ENCODE measurements at regions not wholly inside any gene's neighbourhood (a gene's known extent, or its start where the extent isn't known, plus 50 kb on each side); places are given as distances from the start of the nearest gene placed in this dataset.

DNA sequence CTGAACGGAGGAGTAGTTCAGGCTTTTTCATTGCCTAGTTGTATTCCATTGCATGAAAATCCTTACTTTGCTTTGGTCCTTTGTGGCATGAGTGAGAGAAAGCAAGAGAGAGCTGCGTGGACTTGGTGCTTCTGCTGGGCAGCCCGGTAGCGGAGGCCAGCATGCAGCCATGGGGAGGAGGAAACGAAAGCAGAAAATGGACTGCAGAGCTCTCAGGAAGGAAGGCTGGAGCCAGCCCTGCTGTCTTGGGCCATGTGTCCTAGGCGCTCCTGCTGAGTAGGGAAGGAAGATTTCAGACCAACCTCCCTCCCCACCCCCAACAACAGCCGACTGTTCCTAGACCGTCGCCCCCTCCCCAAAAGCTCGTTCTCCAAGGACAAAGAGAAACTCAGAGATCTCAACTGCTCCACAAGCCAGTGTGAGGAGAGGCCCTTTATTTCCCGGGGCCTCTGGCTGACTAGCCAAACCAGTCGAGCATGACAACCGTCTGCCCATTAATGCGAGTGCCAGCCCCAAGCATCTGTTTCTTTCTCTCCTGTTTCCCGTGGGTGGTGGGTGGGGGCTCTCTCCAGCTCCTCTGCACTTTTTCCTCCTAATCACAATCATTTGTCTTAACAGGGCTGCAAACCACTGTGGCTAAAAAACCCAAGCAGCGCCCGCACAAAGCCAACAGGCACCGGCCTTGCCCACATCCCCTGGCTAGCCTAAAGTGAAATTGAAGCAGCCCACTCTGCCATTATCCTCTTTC lies 66.8 kb upstream of the FZD7 start:
- no peak for DNase-seq (ENCODE audit: low spot score)
- intact Hi-C loops (cut with DNase I): no loop called here

DNA sequence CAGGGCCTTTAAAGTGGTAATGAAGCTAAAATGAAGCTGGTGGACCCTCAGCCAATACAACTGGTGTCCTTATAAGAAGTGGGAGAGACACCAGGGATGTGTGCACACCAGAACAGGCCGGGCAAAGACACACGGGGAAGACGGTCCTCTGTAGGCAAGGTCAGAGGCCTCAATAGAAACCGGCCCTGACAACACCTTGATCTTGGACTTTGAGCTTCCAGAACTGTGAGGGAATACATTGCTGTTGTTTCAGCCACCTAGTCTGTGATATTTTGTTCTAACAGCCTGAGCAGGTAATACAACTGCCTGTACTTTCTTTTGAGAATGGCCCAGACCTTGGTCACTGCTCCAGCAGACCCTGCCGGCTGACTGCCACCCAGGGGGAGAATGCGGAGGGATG lies 65.6 kb upstream of the FZD7 start:
- DNase-seq (ENCODE audit: low spot score): no peak
- no peak for ATAC-seq
- intact Hi-C loops (cut with DNase I): no loop called here

More for the DNA sequence above, 66.8 kb upstream of the FZD7 start:
- ATAC-seq: no peak

DNA sequence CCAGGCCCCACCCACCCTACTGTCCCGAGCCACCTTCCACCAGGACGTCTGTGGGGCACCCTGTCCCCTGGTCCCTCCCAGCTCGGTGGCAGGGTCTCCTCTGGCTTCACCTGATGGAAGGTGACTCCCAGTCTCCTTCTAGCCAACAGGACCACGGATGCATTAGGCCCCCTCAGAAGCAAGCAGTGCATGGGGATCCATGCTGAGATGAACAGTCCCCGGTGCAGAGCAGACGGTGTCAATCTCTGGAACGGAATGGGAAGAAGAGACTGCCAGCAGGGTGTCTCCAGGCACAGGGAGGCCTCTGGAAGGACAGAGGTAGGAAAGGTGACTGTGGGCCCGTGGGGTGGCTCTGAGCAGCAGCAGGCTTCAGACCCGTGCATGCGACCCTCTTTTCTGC lies 65.2 kb upstream of the FZD7 start:
- no peak for DNase-seq (ENCODE audit: low spot score)
- intact Hi-C loops (cut with DNase I): no loop called here
- no peak for ATAC-seq

DNA sequence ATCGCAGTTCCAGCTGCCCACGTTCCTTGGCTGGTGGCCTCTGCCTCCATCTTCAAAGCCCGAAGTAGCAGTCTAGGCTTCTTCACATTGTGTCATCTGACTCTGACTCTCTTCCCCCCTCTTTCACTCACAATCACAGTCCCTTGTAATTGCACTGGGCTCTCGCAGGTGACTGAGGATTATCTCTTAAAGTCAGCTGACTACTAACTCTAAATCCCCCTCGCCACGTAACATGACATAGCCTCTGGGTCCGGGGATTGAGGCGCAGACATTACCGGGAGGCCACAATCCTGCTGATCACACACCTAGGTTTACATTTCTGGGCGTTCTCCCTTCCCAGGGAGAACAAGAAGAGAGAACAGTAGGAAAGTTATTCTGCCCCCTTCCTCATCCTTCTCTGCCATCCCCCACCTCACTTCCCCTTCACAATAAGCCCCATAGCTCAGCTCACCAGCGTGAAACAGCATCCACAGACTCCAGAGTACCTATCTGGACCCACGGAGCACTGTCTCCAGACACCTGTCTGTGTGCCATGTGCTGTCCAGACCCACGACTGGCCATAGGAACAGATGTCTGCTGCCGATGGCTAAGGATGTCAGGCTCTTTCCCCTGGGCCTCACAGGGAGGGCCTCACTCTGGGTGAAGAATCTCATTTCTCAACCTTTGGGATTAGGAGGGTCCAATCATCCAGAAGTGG lies 64.3 kb upstream of the FZD7 start:
- intact Hi-C loops (cut with DNase I): no loop called here
- ATAC-seq (no peak), DNase-seq (ENCODE audit: low spot score) (no peak)

DNA sequence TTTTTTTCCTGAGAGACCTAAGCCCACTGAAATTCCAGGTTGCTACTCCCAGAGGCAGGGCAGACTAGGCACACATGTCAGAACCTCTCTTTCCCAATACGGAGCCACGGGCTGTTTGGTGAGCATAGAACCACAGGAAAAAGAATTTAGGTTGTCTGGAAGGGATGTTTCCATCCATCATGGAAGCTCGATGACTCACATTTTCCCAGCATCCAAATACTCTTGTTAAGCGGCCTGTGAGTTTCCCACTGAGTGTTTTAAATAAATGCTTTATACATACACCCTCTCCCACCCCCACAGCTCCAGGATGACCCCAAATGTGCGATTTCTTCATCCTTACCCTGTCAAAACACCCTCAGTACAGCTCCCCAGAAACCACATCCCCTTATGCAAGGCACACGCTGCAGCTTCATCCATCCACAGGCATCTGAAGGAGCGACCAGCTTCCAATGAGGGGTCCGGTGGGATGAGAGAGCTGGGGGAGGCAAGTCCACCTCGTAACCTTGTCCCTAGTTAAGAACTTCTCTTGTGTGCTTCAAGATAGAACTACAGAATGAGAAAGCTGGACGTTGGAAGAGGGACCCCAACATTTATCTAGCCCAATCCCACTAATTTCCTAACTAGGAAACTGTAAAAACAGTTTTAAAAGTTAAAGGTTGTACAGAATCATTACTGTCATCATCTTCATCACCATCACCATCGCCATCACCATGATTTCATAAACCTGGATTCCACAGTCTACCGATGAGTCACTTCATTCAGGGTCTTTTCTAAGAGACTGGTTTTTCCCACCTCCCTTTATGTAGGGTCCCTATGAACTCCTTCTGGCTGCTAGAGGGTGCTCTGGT lies 63.5 kb upstream of the FZD7 start:
- no peak for DNase-seq (ENCODE audit: low spot score)
- intact Hi-C loops (cut with DNase I): no loop called here
- no peak for ATAC-seq

DNA sequence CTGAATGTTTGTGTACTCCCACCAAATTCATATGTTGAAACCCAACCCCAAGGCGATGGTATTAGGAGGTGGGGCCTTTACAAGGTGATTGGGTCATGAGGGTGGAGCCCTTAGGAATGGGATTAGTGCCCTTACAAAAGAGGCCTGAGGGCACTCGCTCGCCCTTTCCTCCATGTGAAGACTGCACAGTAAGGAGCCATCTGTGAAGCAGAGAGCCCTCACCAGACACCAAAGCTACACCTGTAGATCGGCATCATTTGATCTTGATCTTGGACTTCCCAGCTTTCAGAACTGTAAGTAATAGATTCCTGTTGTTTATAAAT lies 62.9 kb upstream of the FZD7 start:
- intact Hi-C loops (cut with DNase I): no loop called here
- no peak for DNase-seq (ENCODE audit: low spot score)
- ATAC-seq: no peak

DNA sequence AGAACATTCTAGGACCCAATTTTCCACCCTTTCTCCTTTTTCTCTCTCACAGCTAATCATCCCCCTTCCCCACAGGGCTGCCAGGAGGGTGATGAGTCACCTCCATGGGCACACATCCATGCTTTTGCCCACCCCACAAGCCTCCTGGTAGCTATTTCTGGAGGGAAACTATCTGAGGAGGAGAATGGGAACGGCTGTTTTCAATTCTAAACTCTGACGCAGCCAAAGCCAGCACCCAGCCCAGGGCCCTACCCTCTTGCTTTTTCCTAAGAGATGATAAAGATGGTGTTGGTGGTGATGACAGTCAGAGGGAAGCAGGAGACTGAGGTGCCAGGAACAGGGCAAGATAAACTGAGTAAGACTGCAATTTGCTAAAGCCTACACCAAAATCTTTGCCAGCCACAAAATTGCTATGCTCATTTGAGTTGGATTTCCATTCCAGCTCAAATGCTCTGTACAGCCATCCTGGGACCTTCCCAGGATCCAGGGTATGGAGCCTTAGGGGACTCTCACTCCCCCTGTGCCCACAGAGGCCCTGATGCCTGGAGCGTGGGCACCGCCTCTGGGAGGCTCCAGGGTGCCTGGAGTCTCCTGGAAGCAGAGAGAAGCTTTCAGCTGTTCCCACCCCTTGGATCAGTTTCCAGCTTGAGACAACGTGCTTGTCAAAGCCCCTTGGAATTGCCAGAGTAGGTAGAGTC lies 62.0 kb upstream of the FZD7 start:
- intact Hi-C loops (cut with DNase I): no loop called here
- DNase-seq (ENCODE audit: low spot score) (no peak), ATAC-seq (no peak)

DNA sequence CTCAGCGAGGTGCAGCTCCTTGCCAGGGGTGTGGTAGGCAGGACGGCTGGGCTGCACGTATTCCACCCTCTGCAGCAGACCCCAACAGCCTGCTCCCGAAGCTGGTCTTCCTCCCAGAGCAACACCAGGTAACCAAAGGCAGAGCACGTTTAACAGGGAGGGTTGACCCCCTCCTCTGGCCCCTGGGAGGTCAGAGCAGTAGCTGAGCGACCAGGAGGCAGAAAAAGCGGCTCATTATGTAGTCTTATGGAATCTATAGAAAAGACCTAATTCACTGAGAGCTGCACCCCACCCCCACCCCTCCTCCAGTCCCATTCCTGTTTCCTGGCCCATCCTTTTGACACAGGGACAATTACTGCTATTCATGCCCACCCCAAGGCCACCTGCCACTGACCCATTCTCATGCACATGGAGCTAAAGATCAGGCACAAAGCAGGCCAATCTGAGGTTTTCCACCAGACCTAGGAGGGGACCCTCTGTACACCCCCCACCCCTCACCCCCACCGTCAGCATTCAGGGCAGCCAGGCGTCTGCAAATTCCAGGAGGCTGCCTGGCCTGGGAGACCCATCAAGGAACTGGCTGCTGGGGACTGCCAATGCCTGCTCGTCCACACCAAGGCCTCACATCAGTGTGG lies 60.9 kb upstream of the FZD7 start:
- DNase-seq (ENCODE audit: low spot score) (no peak), ATAC-seq (no peak)
- intact Hi-C loops (cut with DNase I): no loop called here

DNA sequence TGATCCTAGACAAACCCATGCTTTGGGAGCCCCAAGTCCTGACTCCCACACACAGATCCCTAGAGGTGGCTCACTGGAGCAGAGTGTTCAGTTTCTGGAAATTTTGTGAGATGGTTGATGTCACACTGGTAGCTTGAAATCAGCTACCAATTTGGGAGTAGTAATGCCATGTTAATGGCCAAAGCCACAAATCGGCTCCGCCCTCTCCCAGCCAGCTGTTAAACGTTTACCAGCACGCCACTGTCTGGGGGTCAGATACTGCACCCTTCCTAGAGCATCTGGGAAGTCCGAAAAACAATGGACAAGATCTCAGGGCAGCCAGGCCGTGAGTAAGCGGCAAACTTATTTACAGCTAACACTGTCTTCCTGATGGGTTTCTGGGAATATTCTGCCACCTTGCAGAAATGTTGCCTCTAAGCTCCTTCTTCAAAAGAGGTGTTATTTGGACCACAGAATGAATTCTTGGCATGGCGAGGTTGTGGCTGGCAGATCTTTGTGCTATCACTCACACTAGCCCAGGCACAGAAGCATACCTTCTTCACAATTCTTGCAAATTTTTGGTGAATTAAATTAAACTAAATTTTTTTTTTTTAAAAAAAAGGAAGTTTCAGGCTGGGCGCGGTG lies 60.2 kb upstream of the FZD7 start:
- ATAC-seq (no peak), DNase-seq (ENCODE audit: low spot score) (no peak)
- intact Hi-C loops (cut with DNase I): no loop called here

DNA sequence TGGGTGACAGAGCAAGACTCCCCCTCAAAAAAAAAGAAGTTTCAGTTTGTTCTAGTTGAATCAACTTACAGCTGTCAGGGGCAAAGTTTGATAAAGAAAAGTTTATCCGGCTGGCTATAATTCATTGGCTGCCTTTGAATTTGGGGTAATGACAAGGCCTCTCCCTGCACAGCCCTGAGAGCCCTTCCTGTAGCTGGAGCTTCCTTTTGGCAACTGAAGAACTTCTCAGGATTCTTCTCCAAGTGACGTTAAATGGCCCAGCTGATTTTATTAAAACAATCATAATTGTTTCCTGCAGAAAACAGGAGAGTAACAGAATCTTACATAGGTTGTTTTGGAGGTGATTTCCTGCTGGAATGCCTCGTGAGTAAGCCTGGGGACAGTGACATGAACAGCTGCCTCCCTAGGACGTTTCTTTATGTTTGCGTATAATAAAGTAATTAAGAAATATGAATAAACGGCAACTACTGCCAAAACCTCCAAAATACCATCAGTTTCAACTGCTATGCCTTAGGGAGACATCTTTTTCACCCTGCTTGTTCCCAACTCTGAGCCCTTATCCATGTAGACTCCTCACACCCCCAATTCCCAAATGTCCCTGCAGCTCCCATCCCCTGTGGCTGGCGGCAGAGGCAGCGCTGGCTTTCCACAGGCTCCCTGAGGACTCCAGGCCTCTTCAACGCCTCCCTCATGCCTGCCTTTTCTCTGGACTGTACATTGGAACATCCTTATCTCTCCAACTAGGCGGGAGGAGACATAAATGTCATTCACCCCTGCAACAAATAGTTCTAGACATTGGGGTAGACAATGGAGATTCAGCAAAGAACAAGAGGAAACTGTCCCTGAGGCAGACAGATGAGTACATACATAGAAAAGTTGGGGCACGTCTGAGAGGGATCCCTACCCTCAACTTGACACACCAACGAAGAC lies 59.2 kb upstream of the FZD7 start:
- intact Hi-C loops (cut with DNase I): no loop called here
- DNase-seq (ENCODE audit: low spot score) (no peak), ATAC-seq (no peak)

DNA sequence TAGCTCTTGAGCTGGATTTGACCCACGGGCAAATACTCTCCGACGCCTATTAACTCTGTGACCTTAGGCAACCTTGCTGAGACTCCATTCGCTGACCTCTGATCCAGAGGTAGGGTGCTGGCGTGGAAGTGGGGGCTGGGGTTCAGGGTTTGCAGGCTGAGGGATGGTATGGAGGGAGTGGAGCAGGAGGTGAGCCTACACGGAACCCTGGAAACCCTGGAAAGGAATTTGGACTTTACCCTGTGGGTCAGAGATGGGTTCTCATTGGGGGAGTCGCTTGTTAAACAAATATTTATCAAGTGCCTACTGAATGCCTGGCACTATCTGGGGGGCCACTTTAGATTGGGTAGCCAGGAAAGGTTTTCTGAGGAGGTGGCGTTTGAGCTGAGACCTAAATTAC lies 58.2 kb upstream of the FZD7 start:
- intact Hi-C loops (cut with DNase I): no loop called here
- no peak for ATAC-seq
- DNase-seq (ENCODE audit: low spot score): no peak

DNA sequence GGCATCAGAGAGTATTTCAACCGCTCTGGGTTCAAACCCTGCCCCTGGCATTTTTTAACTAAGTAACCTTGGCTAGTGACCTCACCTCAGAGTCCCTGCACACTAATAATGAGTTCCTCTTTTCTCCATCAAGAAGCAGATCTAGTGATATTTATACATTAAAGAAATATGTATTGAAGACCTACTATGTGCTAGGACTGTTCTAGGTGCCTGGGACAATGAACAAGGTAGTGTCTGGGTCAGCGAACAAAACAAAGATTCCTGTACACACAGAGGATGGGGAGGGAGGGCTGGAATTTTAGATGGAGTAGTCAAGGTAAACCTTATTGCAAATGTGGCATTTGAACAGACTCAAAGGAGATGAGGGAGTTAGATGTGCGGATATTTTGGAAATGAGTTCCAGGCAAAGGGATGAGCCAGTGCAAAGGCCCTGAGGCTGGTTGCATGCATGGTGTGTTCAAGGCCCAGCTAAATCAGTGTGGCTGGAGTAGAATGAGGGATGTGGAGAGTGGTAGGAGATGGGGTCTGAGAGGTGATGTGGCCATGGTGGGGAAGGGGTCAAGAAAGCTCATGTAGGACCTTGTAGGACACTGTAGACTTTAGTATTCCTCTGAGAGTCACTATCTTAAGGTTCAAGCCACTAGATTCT lies 57.6 kb upstream of the FZD7 start:
- no peak for DNase-seq (ENCODE audit: low spot score)
- intact Hi-C loops (cut with DNase I): no loop called here
- no peak for ATAC-seq

DNA sequence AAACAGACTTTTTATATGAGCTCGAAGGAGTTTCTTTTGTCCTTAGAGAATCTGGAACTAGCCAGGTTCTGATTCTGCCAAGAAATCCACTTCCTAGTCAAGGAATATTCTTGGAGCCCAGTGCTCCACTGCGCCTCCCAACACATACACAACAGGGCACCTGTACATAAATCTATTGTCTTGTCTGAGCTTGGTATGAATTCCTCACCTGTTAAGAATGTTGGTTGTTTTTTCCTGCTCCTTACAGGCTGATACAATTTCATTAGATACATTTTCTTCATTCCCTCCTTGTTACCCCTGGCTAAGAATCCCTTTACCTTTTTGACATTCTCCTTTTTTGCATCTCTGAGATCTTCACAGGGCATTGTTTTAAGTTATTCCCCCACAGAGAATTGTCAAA lies 56.0 kb upstream of the FZD7 start:
- intact Hi-C loops (cut with DNase I): no loop called here
- no peak for ATAC-seq
- no peak for DNase-seq (ENCODE audit: low spot score)

DNA sequence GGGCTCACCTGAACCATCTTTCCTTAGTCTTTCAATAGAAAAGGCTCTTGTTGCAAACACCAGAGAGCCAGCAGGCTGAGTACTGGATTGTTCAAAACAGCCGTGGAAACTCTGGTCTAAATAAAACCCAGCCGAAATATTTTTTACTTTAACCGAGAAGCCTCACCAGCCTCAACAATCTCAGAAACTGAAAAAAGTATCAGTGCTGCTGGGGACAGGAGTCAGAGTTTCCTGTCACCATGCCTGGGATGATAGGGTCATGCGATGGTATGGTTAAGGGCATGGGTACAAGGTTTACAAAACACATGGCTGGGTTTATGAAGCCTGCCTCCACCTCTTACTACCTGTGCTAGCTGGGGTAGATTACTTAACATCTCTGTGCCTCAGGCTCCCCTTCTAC lies 55.3 kb upstream of the FZD7 start:
- intact Hi-C loops (cut with DNase I): no loop called here
- DNase-seq (ENCODE audit: low spot score): no peak
- ATAC-seq: no peak

DNA sequence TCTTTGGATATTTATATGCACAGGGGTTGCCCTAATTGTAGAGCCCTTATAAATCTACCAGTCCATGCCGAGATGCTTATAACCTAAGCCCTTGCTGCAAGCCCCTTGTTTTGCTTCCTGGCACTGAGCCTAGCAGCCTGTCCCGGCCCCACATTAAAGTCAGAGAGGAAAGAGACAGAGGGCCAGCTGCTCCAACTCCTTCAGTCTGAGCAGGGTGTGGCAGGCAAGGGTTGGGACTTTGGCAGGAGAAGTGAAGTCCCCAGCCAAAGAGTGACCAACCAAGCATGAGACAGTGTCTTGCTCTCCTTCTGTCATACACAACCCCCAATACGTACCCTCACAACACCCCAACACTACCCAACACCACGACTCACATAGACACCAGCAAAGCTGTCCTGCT lies 54.7 kb upstream of the FZD7 start:
- DNase-seq (ENCODE audit: low spot score): no peak
- intact Hi-C loops (cut with DNase I): no loop called here
- no peak for ATAC-seq

DNA sequence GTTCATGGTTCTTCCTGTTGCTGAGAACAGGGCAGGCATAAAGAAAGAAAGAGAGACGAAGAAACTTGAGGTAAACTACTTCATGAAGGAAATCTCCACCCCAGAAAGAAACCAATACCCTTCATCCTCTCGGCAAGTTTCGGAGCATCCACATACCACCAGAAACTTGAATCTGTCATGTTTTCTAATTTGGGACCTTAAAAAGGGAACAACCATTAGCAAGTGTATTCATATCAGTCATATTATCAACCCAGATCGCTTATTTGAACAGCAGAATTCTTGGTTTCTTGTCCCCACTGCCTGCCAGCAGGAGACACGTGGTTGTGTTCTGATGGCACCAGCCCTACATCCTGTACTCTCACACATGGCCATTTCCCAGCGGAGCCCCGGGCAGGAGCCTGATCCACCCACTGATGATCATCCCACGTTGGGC lies 53.2 kb upstream of the FZD7 start:
- ATAC-seq (no peak), DNase-seq (ENCODE audit: low spot score) (no peak)
- intact Hi-C loops (cut with DNase I): no loop called here

DNA sequence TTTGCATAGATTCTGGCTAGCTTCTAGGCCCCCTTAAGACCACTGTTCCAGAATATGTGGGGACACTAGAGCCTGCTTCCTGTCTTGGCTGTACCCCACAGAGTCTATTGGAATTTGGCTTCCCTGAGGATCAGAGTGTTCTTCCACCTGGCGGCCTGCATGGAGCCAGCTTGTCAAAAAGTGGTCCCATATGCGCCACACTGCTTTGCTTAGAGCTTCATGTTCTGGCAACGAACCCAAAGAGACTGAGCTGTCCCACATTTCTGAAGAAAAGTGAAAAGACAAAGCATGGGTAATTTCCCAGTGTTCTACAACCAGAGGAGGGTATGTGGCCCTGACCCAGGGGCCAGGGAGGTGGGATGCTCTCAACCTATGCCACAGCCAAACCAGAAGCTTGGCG lies 52.7 kb upstream of the FZD7 start:
- no peak for DNase-seq (ENCODE audit: low spot score)
- ATAC-seq: no peak
- intact Hi-C loops (cut with DNase I): no loop called here
